GM12891 (cell line): ENCODE measurements at regions not wholly inside any gene's neighbourhood (a gene's known extent, or its start where the extent isn't known, plus 50 kb on each side); places are given as distances from the start of the nearest gene placed in this dataset.

Experiments used
- POLR2A ChIP-seq: IDR thresholded peaks from 2 replicates; pipeline ENCODE4 v1.6.1; 2011; ENCODE audit warnings: low read depth, low read length, control low read depth
- POLR2AphosphoS5 ChIP-seq: IDR thresholded peaks from 2 replicates; pipeline ENCODE4 v1.6.1; 2011; ENCODE audit warnings: low read depth, low read length, control low read depth
- TAF1 ChIP-seq: IDR thresholded peaks from 2 replicates; pipeline ENCODE4 v1.6.1; 2011; ENCODE audit warnings: low read depth, low read length, control low read depth

GRCh38 chr12:115619889-115620288 is 657.6 kb downstream of the MED13L start:
- no peak for TF ChIP-seq POLR2A
- no peak for TF ChIP-seq POLR2AphosphoS5
- no peak for TF ChIP-seq TAF1
